K562 (cell line): ENCODE measurements at regions not wholly inside any gene's neighbourhood (a gene's known extent, or its start where the extent isn't known, plus 50 kb on each side); places are given as distances from the start of the nearest gene placed in this dataset.

ENCODE experiments used
- EWSR1 ChIP-seq: fragments of 450-650 bp; IDR thresholded peaks from 2 replicates; pipeline ENCODE4 v1.6.1; 2018; ENCODE audit warnings: borderline replicate concordance, mild to moderate bottlenecking, low read depth, moderate library complexity; ENCODE audit not compliant: partially characterized antibody
- GTF2F1 ChIP-seq: IDR thresholded peaks from 2 replicates; pipeline ENCODE4 v1.6.1; 2011; ENCODE audit warnings: low read depth, low read length, improper control_type of control experiment
- JUND ChIP-seq, 2 experiments: IDR thresholded peaks; 2 replicates in 1 of 2; 3 replicates in 1 of 2; pipeline ENCODE4 v1.6.1; 2011; ENCODE audit warnings: borderline replicate concordance in 2 of 2, low read depth in 2 of 2, low read length in 2 of 2, improper control_type of control experiment in 1 of 2, missing biosample characterization in 1 of 2, missing genetic modification characterization in 1 of 2, missing genetic modification reagents in 1 of 2
- MBD1 ChIP-seq: fragments of 250-450 bp; sonication (Bioruptor Pico); IDR thresholded peaks from 2 replicates; pipeline ENCODE4 v1.8.0; 2022; ENCODE audit warnings: inconsistent platforms
- POLR2A ChIP-seq: fragments of 450-650 bp; conservative IDR thresholded peaks from 2 replicates; pipeline ENCODE4 v1.6.1; 2016
- POLR2AphosphoS5 ChIP-seq: IDR thresholded peaks from 2 replicates; pipeline ENCODE4 v1.6.1; 2011; ENCODE audit warnings: mild to moderate bottlenecking, low read depth, low read length, moderate library complexity; ENCODE audit not compliant: control insufficient read depth, insufficient read depth
- RCOR1 ChIP-seq, 2 experiments: IDR thresholded peaks; 2 replicates each; pipeline ENCODE4 v1.6.1; 2012; ENCODE audit warnings: low read depth in 2 of 2, low read length in 2 of 2, borderline replicate concordance in 1 of 2, improper control_type of control experiment in 1 of 2
- TRIM24 ChIP-seq, 2 experiments: fragments of 450-650 bp; IDR thresholded peaks; 2 replicates each; pipeline ENCODE4 v1.6.1; 2016
- ZKSCAN8 ChIP-seq: fragments of 200-800 bp; sonication (Bioruptor generic); IDR thresholded peaks from 2 replicates; pipeline ENCODE4 v1.6.1; 2016; ENCODE audit warnings: missing genetic modification characterization, missing compliant biosample characterization
- ZNF592 ChIP-seq: fragments of 450-650 bp; IDR thresholded peaks from 2 replicates; pipeline ENCODE4 v1.6.1; 2017; ENCODE audit warnings: antibody characterized with exemption, mild to moderate bottlenecking

GRCh38 chr10:90373911-90374310 lies 483.9 kb downstream of the HTR7 start:
- TF ChIP-seq TRIM24 (IDR thresholded peaks at IDR 0.05) (no peak), POLR2A (no peak), POLR2AphosphoS5 (no peak), RCOR1 (IDR thresholded peaks at IDR 0.05; ENCODE audit: borderline replicate concordance in 1 of 2, low read depth in 2 of 2, low read length in 2 of 2) (no peak), GTF2F1 (no peak), JUND (IDR thresholded peaks at IDR 0.05; ENCODE audit: borderline replicate concordance, low read depth, low read length) (no peak), JUND (tag; IDR thresholded peaks at IDR 0.05; ENCODE audit: borderline replicate concordance, low read depth, low read length) (no peak), EWSR1 (no peak), ZNF592 (no peak), ZKSCAN8 (CRISPR knock-in tag) (no peak), MBD1 (CRISPR knock-in tag) (no peak)
